CD1c-positive myeloid dendritic cell (primary cell): ENCODE measurements at regions not wholly inside any gene's neighbourhood (a gene's known extent, or its start where the extent isn't known, plus 50 kb on each side); places are given as distances from the start of the nearest gene placed in this dataset.

ENCODE experiments used
- DNase-seq: peaks from one replicate; pipeline ENCODE4 v3.0.0-alpha.2; 2016; ENCODE audit errors: extremely low spot score

DNA sequence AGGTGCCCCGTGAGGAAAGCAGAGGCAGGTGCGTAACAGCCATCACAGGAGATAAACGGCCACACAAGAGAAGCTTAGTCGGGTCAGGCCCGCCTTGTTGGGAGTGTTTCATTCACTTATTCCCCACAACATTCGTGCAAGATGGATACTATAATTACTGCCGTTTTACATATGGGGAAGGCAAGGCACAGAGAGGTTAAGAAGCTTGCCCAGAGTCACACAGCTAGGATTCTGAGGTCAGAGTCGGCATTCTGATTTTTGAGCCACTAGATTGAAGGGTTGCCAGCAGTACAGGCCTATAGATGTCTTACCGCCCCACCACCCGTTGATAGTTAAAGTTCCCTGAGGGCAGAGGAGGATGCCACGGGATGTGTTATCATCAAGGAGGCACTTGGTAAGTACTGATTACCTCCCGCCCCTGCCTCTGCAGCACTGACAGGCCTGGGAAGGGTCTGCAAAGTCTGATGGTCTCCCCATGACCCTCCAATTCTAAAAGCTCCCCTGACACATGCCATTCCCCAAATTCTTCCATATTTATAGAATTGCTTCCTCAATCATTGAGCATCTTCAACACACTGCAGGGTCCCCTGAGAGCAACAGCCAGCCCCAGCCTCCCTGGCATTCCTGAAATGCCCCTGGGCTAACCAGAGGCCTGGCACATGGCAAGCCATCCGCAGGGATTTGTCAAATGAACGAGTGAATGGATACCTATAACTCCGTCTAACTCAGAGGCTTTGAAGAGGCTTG lies 74.7 kb upstream of the CLDN14 start:
- no peak for DNase-seq

DNA sequence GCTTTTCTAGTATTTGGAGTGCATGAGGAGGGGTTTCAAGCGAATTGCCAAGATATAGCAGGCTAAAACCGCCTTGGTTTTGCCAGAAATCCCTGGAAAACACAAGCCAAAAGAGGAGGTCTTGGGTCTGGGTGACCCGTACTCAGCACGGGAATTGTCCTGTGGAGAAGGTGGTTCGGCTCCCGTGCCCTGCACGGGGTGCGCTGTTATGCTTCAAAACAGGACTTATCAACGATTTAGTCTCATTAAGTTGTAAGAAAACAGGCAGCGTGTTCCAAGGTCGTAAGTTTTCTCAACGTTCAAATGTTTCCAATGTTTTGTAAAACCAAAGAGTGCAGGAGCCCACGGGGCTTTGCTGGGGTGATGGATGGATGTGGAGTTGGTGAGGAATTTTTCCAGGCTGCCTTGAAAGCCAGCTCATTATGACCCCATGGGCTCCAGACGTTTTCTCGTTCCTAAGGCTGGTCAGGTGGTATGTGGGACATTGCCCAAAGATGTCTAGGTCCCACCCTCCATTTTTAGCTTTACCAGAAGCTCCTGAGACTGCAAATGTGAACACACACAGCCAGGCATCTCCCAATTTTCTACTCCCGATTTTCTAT lies 75.4 kb upstream of the CLDN14 start:
- DNase-seq: no peak

DNA sequence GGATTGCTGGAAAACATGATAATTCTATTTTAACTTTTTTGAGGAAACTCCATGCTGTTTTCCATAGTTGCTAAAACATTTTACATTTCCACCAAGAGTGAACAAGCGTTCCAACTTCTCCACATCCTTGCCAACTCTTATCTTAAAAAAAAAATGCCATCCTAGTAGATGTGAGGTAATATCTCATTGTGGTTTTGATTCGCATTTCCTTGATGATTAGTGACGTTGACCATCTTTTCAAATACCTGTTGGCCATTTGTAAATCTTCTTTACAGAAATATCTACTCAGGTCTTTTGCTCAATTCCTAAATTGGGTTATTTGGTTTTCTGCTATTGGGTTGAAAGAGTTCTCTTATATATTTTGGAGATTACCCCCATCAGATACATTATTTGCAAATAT lies 77.4 kb upstream of the CLDN14 start:
- DNase-seq: no peak

DNA sequence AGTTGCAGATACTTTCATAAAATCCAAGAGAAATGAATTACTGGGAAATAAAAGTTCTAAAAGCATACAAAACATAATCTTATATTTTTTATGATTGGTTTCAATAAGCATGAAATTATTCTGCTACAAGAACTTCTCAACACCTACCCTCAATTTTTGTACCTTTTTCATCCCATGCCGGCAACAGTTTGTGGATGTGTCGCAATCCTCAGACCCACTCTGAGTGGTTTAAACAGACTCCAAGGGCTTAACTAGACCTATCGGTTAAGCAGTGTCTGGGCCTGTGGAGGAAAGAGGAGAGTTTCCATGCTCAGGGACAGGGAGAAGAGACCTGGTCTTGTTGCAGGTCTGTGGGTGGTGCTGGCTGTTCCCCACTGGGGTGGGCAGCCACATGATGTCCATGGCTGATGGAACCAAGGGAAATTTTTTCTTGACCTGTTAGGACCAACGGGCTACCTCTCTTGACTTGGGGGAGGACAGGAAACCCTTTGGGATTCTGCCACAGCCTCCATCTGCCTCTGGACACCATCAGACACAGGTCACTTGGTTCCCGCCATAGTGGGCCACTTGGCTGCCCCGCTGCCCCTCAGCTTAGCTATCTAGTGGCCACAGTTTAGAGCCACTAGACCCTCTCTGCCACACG lies 81.1 kb upstream of the CLDN14 start:
- no peak for DNase-seq

DNA sequence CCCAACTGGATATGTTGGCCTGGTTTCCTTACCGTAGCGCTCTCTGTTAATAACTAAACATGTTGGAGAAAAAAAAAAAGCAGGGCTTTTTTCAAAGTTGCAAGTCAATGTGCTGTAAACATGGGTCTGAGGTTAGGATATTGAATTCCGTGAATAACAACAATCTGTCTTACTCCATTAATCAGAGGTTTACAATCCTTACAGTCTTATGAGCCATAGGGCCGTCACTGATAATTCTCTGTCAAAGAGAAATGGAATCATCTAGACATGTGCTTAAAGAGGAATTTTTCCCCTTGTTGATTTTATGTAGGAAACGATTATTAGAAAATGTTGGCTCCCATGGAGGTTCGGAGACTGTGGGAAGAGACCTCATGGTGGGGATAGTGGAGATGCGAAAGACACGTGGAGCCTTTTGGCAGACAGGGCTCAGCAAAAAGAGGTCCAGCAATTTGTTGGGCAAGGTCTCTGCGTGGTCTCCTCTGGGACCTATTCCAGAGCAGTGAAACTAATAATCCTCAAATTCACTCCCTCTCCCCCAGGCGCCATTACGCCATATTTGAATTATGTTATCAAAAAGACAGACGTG lies 83.5 kb upstream of the CLDN14 start:
- DNase-seq: no peak

DNA sequence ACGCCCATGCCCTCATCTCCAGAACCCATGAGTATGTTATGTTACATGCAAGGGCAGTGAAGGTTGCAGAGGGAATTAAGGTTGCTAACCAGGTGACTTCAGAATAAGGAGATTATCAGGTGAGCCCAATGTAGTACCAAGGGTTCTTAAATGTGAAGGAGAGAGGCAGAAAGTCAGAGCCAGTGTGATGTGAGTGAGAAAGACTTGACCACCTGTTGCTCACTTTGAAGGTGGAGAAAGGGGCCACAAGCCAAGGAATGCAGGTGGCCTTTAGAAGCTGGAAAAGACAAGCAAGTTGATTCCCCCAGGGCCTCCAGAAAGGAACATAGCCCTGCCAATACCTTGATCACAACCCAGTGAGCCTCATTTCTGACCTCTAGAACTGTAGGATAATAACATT lies 84.7 kb upstream of the CLDN14 start:
- DNase-seq: no peak

DNA sequence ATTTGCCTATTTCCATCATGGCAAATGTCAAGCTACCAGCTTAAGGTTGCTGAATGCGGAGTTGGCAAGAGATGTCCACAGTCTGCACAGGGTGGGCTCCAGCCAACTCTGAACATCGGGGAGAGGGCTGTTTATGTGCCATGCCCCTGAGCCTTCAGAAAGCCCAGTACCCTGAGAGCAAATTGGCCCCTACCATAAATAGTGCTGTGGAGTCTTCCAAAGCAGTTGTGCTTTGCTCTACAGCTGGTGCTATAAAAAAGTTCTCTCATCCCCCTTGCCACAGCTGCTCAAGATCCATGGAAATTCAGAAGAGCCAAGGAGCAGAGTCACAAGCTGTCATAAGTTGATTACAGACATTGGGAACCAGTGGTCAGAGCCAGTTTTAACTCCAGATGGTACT lies 85.6 kb upstream of the CLDN14 start:
- DNase-seq: no peak

DNA sequence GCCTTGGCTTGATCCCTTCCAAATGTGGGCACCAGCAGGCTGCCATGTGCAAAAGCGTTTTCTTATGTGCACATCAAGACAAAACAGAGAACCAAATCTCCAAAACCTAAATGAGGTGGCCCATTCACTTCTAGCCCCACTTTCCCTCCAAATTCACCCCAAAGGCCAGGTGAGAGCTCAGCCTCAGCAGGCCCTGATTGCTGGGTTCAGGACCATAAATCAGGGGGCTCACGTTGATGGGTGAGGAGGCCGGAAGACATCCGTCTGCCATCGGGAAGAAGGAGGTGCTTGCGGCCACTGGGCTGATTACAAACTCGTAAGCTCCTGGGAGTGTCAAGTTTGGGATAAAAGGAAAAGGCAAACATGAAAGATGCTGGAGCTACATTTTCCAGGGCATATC lies 86.7 kb upstream of the CLDN14 start:
- no peak for DNase-seq

DNA sequence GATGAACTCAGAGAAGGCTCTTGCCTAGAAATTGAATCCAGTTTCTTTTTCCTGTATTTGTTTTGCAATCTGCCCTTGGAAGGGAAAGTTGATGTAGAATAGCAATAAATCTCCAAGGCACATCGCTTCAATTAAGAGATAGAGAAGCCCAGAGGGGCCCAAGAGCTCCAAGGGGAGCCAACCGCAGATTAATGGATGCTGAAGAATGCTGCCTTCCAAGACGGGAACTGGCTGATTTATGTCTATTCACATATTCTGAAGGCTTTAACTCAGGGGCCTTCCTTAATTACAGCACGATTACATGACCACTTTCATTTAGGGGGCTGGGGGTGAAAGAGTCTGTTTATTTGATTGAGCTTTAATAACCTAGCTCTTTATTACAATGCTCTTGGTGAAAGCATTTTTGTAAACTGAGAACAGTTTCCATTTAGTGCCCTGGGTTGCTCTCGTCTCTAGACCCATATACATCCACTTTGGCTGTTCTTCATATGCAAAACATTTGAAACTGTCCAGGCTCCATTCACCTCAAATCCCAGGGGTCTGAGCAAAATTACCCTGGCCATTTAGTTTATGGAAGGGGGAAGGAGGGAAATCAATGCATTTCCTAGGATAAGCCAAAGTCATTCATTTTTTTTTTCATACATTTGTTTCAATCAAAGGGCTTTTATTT lies 87.4 kb upstream of the CLDN14 start:
- DNase-seq: no peak

DNA sequence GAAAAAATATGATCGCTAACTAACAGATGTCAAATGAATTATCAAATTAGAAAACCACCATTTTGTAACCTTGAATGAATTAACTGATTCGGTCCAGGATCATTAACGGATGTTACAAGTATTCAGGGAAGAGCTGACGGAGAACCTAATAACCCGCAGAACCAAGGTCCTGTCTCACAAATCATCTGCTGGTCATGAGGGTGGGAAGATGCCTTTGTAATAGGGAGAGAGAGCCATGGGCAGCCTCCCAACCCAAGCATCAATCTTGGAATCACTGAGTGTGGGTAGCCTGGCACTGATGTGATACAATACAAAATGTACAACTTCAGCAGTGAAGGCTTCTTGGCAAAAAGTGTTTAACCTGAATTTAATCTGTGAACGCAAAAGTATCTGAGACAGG lies 89.6 kb upstream of the CLDN14 start:
- no peak for DNase-seq

DNA sequence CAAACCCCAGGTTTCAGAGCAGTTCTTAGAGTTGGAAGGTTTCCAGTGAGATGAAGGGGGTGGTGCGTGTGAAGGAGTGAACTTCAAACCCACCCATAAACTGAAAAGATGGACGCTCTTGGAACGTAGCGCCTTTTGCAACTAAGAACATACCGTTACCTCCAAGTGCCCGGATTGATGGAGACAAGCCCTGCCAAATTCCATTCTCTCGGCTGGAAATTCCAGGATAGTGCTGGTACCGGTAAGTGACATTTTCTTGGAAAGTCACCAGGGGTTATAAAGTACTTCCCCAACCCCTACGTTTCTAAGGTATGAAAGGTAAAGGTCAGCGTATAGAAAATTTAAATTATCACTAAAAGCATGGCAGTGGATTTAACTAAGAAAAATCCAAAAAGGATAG lies 91.6 kb upstream of the CLDN14 start:
- DNase-seq: no peak

DNA sequence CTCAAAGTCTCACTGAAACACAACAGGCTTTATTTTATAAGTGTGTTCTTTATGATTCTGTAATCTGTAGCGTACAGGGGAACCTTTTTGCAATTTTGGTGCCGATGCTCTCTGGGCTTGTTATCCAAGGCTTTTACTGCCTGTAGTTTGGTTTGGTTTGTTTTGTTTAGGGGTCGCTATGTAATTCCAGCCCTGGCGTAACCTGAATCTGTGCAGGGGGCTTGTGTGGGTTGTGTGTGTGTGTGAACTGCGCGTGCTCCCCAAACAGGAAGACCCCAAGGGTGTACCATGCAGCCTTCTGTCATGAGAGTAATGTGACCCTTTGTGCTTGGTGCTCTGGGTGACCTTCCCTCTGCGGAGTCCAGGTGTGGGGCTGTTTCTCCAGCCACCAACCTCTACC lies 92.1 kb upstream of the CLDN14 start:
- DNase-seq: no peak

DNA sequence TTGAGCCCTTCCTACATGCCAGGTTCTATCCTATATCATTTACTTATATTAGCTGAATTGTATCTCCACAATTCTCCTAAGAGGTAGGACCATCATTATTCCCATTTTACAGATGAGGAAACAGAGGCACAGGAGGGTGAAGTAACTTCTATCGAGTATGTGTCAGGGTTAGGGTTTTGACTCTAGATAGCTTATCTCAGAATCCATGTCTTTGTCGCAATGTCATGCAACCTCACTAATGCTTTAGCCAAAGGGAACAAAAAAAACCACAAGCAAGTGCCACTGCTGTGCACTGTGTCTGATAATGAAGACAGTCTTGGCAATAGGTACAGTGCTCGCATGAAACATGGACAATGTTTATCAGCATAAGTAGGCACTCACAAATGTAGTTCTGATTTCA lies 95.4 kb upstream of the CLDN14 start:
- no peak for DNase-seq

DNA sequence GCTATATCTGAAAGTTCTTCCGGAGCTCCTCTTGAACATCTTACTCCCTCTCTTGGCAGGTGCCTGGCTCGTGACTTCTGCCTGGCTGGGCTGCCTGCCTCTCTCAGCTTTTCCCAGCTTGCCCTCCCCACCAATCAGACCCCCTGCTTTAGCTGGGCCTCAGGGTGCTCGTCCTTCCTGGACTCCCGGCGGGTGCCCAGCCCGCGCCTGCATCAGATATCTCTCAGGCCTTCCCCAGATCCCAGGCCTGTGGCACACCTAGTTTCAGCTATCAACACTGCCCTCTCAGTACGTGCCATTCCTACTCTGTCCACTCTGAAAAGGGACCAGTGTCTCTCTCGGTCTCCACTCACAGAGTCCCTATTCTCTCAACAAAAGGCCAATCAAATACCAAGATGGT lies 96.5 kb upstream of the CLDN14 start:
- no peak for DNase-seq

DNA sequence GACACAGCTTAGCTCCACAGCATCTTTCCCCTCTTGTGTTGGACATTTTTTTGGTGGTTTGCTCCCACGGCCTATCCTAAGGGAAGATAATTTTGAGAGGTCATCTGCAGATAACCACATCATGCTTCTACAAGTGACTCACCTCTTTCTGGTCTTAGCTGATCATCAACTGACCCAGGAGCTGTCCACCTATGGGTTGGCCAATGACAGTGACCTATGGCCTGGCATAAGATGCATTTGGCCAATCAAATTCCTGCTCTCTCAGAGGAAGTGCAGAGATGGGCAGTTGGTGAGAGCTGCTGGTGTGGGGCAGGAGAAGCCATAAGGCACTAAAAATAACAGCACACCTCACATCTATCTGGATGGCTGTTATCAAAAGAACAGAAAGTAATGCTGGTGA lies 100.0 kb upstream of the CLDN14 start:
- no peak for DNase-seq

DNA sequence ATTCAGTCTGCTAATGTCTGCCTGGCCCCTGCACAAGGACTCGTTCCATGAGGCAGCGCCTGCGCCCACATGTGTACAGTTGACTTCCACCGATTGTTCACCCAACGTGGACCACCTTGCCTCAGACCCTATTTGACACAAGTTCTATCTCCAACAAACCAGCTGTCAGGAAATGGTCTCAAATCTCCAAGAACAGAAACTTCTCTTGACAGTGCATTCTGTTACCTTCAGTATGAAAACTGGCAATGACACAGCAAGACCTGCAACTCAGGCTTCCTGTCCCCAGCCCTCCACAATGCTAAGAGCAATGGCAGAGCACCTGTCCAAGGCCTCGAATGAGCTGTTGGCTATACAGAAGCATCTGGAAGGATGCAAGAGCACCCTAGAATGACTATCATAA lies 102.3 kb upstream of the CLDN14 start:
- DNase-seq: no peak

DNA sequence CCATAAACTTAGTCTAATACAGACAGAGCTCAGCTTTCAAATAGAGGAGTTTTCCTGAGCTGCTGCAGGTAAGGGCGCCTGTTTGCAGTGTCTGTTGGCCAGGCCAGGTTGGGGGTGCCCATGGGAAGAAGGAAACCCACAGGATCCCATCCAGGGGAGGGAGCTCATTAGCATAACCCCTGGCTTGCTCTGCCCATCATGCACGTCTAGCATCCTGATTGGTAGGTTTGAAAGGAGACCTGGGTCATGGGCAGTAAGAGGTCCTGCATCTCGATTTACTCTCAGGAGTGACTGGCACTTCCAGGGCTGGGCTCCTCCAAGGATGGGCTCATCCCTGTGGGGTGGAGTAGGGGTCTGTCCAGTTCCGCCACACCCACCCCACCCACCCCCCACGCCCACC lies 103.7 kb upstream of the CLDN14 start:
- DNase-seq: no peak

DNA sequence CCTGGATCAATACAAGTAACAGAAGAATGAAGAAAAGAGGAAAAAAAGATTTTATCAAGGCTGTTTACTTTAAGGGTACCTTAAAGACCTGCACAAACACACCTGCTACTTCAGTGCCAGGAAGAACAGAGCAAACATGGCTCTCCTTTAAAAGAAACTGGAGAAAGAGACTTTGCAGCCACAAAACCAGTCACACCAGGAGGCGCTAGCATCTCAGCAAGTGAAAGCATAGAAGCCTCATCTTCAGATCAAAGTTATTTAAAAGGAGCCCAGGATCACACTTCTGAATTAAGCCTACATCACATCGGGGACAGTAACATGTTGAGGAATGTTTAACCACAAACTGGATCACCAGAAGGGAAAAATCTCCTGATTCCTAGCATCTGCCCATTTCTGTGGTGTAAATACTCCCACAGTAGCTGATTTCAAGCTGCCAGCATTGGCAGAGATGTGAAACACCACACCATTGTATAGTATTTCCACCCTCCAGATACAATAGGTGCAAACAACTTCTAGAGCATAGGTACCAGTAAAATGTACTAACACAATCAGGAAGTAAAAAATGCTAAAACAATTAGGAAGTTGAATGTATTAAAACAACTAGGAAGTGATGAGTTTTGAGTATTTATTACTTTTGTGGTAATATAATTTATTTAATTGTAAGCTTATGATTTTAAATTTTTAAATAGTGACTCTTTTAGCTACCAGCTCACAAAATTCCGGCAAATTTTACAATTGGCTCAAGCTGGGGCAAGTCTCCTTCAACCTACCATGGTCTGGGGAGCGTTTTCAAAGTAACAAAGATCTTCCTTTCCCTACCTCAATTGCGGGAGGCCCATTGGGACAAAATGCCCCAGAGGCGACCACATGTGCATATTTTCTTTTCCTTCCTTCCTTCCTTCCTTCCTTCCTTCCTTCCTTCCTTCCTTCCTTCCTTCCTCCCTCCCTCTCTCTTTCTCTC lies 105.3 kb upstream of the CLDN14 start:
- DNase-seq: peak; percentile 2

DNA sequence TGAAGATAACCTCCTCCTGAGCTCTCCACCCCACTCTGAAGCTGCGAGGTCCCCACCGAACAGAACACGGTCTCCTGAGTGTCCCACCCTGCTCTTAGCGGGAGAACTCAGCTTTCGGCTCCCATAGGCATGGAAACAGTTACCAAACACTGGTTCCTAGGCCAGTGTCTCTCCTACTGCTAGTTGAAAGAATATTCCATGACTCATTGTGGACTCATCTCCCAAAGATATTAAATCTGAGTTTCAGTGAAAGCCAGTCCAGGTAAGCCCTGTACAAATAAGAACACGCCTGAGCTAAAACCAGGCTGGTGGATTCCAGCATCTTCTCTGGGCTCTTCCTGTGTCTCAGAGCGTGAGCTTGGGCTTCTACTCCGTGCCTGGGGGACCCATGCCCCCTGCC lies 107.5 kb upstream of the CLDN14 start:
- no peak for DNase-seq

DNA sequence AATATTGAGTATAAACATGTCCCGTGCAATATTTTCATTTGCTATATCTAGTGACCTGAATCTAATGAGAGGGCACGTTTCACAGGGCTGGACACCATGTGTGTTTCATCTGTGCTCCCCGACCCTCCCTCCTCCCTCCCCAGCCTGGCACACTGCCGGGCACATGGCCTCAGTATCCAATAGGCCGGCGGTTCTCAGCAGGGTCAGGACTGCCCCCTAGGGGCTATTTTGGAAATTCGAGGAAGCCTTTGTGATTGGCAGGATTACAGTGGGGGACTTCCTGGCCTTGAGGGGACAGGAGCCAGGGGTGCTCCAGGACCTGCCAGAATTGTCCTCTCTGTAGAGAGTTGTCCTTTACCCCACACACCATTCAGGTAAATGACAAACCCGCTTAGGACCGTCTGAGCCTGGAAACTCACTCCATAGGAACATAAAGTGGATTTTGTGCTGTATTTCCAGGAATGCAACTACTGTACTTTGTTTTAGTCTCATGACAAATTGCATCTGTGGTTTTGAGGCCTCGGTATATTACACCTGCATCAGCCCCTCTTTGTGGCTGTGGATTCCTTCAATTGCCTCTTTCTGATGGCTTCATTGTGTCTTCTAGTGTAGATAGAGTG lies 109.5 kb upstream of the SIM2 start:
- peak; percentile 53 for DNase-seq
